H1 (cell line): ENCODE measurements at regions not wholly inside any gene's neighbourhood (a gene's known extent, or its start where the extent isn't known, plus 50 kb on each side); places are given as distances from the start of the nearest gene placed in this dataset.

ENCODE experiments used
- ATF2 ChIP-seq: IDR thresholded peaks from 2 replicates; pipeline ENCODE4 v1.6.1; 2012; ENCODE audit warnings: low read length, inconsistent platforms
- ATF3 ChIP-seq: IDR thresholded peaks from 2 replicates; pipeline ENCODE4 v1.6.1; 2011; ENCODE audit warnings: low read depth, mild to moderate bottlenecking, low read length; ENCODE audit not compliant: insufficient read depth
- CTCF ChIP-seq, 3 experiments: IDR thresholded peaks; 1 replicate in 2 of 3; 2 replicates in 1 of 3; pipeline versions ENCODE4 v1.5.1 to v1.6.1; 2011; ENCODE audit warnings: low read length in 3 of 3, mild to moderate bottlenecking in 3 of 3, inconsistent platforms in 2 of 3, low read depth in 1 of 3, moderate library complexity in 1 of 3; ENCODE audit not compliant: insufficient read depth in 1 of 3; ENCODE audit errors: control extremely low read depth in 1 of 3
- EP300 ChIP-seq, 2 experiments: IDR thresholded peaks; 1 replicate in 1 of 2; 2 replicates in 1 of 2; pipeline ENCODE4 v1.6.1; 2011 to 2012; ENCODE audit warnings: low read depth in 2 of 2, low read length in 2 of 2, mild to moderate bottlenecking in 2 of 2, borderline replicate concordance in 1 of 2, inconsistent platforms in 1 of 2, moderate library complexity in 1 of 2
- EZH2 ChIP-seq: fragments of 200-600 bp; sonication (generic); IDR thresholded peaks from 2 replicates; pipeline ENCODE4 v1.7.1; 2012; ENCODE audit warnings: low read depth, mild to moderate bottlenecking, moderate library complexity, low read length, inconsistent platforms; ENCODE audit not compliant: severe bottlenecking
- JUN ChIP-seq: IDR thresholded peaks from 2 replicates; pipeline ENCODE4 v1.6.1; 2011; ENCODE audit warnings: low read depth, mild to moderate bottlenecking, improper control_type of control experiment, low read length
- POLR2A ChIP-seq, 2 experiments: IDR thresholded peaks; 1 replicate in 1 of 2; 2 replicates in 1 of 2; pipeline ENCODE4 v1.6.1; 2011; ENCODE audit warnings: low read depth in 2 of 2, low read length in 2 of 2, mild to moderate bottlenecking in 2 of 2; ENCODE audit errors: control extremely low read depth in 1 of 2
- POLR2AphosphoS5 ChIP-seq: IDR thresholded peaks from 2 replicates; pipeline ENCODE4 v1.6.1; 2011; ENCODE audit warnings: low read depth, low read length
- RAD21 ChIP-seq, 2 experiments: IDR thresholded peaks in 1 of 2; conservative IDR thresholded peaks in 1 of 2; 2 replicates each; pipeline ENCODE4 v1.6.1; 2011; ENCODE audit warnings: low read depth in 2 of 2, low read length in 2 of 2, improper control_type of control experiment in 1 of 2, inconsistent platforms in 1 of 2, mild to moderate bottlenecking in 1 of 2, moderate library complexity in 1 of 2
- RFX5 ChIP-seq: IDR thresholded peaks from 2 replicates; pipeline ENCODE4 v1.6.1; 2011; ENCODE audit warnings: low read depth, low read length, improper control_type of control experiment, borderline replicate concordance
- SP1 ChIP-seq: IDR thresholded peaks from 2 replicates; pipeline ENCODE4 v1.6.1; 2011; ENCODE audit warnings: low read depth, low read length
- TEAD4 ChIP-seq: IDR thresholded peaks from 2 replicates; pipeline ENCODE4 v1.6.1; 2012; ENCODE audit warnings: low read depth, low read length, inconsistent platforms, mixed read lengths
- YY1 ChIP-seq: IDR thresholded peaks from 2 replicates; pipeline ENCODE4 v1.6.1; 2011; ENCODE audit warnings: low read depth, mild to moderate bottlenecking, low read length

- TF ChIP-seq POLR2A (IDR thresholded peaks at IDR 0.05; ENCODE audit: control extremely low read depth in 1 of 2, low read depth in 2 of 2, low read length in 2 of 2) (no peak), CTCF (IDR thresholded peaks at IDR 0.05; ENCODE audit: control extremely low read depth in 1 of 3, insufficient read depth in 1 of 3, low read depth in 1 of 3, low read length in 3 of 3) (no peak), EP300 (IDR thresholded peaks at IDR 0.05; ENCODE audit: borderline replicate concordance in 1 of 2, low read depth in 2 of 2, low read length in 2 of 2) (no peak), ATF3 (no peak), EZH2 (no peak), YY1 (no peak), RFX5 (no peak), JUN (no peak), TEAD4 (no peak), POLR2AphosphoS5 (no peak), ATF2 (no peak), SP1 (no peak), RAD21 (IDR thresholded peaks at IDR 0.05 in 1 of 2, conservative IDR thresholded peaks at IDR 0.05 in 1 of 2; ENCODE audit: low read depth in 2 of 2, low read length in 2 of 2) (no peak)
Observed at GRCh38 chr11:97022955-97023354, 633.1 kb downstream of the JRKL start.
